ENCODE measurements at regions not wholly inside any gene's neighbourhood (a gene's known extent, or its start where the extent isn't known, plus 50 kb on each side); places are given as distances from the start of the nearest gene placed in this dataset.

- Histone ChIP-seq H3K4me1 (no peaks in the 10 kb centered on the region), H3K4me3 (no peak overlapping the region), H3K36me3 (ENCODE audit: low read depth, missing control alignments) (no peaks in the 10 kb centered on the region), H3K27me3 (no peaks in the 10 kb centered on the region), H3K9me3 (no peaks in the 10 kb centered on the region), H3K27ac (no peak overlapping the region)
- WGBS, 2 donors: 57 to 89% methylated on average over 1 of the region's 1 CpG
- intact Hi-C loops (cut with DNase I; ENCODE audit: low total_unique reads): no loop called here
- TF ChIP-seq CTCF (IDR thresholded peaks at IDR 0.05): no peak
- no peak for TF ChIP-seq POLR2A (IDR thresholded peaks at IDR 0.05)
- DNase-seq: no peak
Measured at GRCh38 chr7:93036149-93036640, 81.6 kb downstream of the SAMD9 start.

- no peak overlapping the region for H3K4me3 ChIP-seq
Measured at GRCh38 chr7:93031795-93032194, 86.0 kb downstream of the SAMD9 start.

GRCh38 chr7:93030605-93031225 is 87.1 kb downstream of the SAMD9 start:
- Histone ChIP-seq H3K4me1 (no peaks in the 10 kb centered on the region), H3K27ac (no peak overlapping the region), H3K27me3 (no peaks in the 10 kb centered on the region), H3K9me3 (no peaks in the 10 kb centered on the region), H3K4me3 (no peak overlapping the region), H3K36me3 (ENCODE audit: low read depth, missing control alignments) (no peaks in the 10 kb centered on the region)
- DNase-seq: no peak
- TF ChIP-seq POLR2A (IDR thresholded peaks at IDR 0.05): no peak
- TF ChIP-seq CTCF (IDR thresholded peaks at IDR 0.05): no peak
- intact Hi-C loops (cut with DNase I; ENCODE audit: low total_unique reads): no loop called here

More at GRCh38 chr7:93031795-93032194, 86.0 kb downstream of the SAMD9 start:
- Histone ChIP-seq H3K36me3 (ENCODE audit: low read depth, missing control alignments) (no peaks in the 10 kb centered on the region), H3K27ac (no peak overlapping the region), H3K27me3 (no peaks in the 10 kb centered on the region), H3K9me3 (no peaks in the 10 kb centered on the region), H3K4me1 (no peaks in the 10 kb centered on the region)
- no peak for DNase-seq
- intact Hi-C loops (cut with DNase I; ENCODE audit: low total_unique reads): no loop called here
- TF ChIP-seq CTCF (IDR thresholded peaks at IDR 0.05): no peak
- no peak for TF ChIP-seq POLR2A (IDR thresholded peaks at IDR 0.05)

- WGBS, 2 donors: 79 to 84% methylated on average over 5 to 6 of the region's 7 CpGs
- TF ChIP-seq CTCF (IDR thresholded peaks at IDR 0.05) (no peak), POLR2A (IDR thresholded peaks at IDR 0.05) (no peak)
- intact Hi-C loops (cut with DNase I; ENCODE audit: low total_unique reads): no loop called here
- Histone ChIP-seq H3K9me3 (no peaks in the 10 kb centered on the region), H3K4me1 (no peaks in the 10 kb centered on the region), H3K27me3 (no peaks in the 10 kb centered on the region), H3K27ac (no peak overlapping the region), H3K36me3 (ENCODE audit: low read depth, missing control alignments) (no peaks in the 10 kb centered on the region), H3K4me3 (no peak overlapping the region)
- DNase-seq: no peak
Measured at GRCh38 chr7:93029056-93029455, 88.7 kb downstream of the SAMD9 start.

GRCh38 chr7:93028610-93029009 is 89.2 kb downstream of the SAMD9 start:
- no peaks in the 10 kb centered on the region for H3K27me3 ChIP-seq
- H3K9me3 ChIP-seq: no peaks in the 10 kb centered on the region
- H3K4me1 ChIP-seq: no peaks in the 10 kb centered on the region
- 75 to 80% methylated on average over 3 of the region's 3 CpGs for WGBS, 2 donors
- no peak for DNase-seq
- no peaks in the 10 kb centered on the region for H3K36me3 ChIP-seq (ENCODE audit: low read depth, missing control alignments)
- no peak overlapping the region for H3K27ac ChIP-seq
- no peak overlapping the region for H3K4me3 ChIP-seq
- TF ChIP-seq POLR2A (IDR thresholded peaks at IDR 0.05) (no peak), CTCF (IDR thresholded peaks at IDR 0.05) (no peak)
- intact Hi-C loops (cut with DNase I; ENCODE audit: low total_unique reads): no loop called here

Measured in testis (tissue), 2 donors.